Gastrocnemius medialis (tissue), 4 donors: ENCODE measurements at regions not wholly inside any gene's neighbourhood (a gene's known extent, or its start where the extent isn't known, plus 50 kb on each side); places are given as distances from the start of the nearest gene placed in this dataset.

Experiments used
- ATAC-seq, 2 donors: fragments of 150-250 bp; one replicate each; pipeline ENCODE4 v1.9.1; 2016
- DNase-seq, 2 donors: peaks; one replicate each; pipeline ENCODE4 v3.0.0-alpha.2; 2019
- H3K27ac ChIP-seq, 4 donors: fragments of 200-600 bp; sonication (generic); 1 replicate in 1 of 4; 2 replicates in 3 of 4; pipeline ENCODE4 v1.5.1; 2016 to 2018; ENCODE audit warnings: mild to moderate bottlenecking in 2 of 4, moderate library complexity in 1 of 4
- H3K27me3 ChIP-seq, 3 donors: fragments of 200-600 bp; sonication (generic) in 2 of 3; 1 replicate in 1 of 3; 2 replicates in 2 of 3; pipeline versions ENCODE4 v1.5.1 to v1.6.0; 2016 to 2019; ENCODE audit warnings: mild to moderate bottlenecking in 1 of 3, moderate library complexity in 1 of 3
- H3K36me3 ChIP-seq, 2 donors: fragments of 200-600 bp; sonication (generic) in 1 of 2; one replicate each; pipeline ENCODE4 v1.5.1; 2017 to 2018
- H3K4me1 ChIP-seq, 2 donors: fragments of 200-600 bp; sonication (generic) in 1 of 2; one replicate each; pipeline ENCODE4 v1.5.1; 2016 to 2017; ENCODE audit warnings: mild to moderate bottlenecking in 2 of 2
- H3K4me3 ChIP-seq, 4 donors: fragments of 200-600 bp; sonication (generic) in 3 of 4; 1 replicate in 1 of 4; 2 replicates in 3 of 4; pipeline ENCODE4 v1.5.1; 2016 to 2019; ENCODE audit warnings: mild to moderate bottlenecking in 2 of 4
- H3K9me3 ChIP-seq, 3 donors: fragments of 200-600 bp; sonication (generic) in 2 of 3; 1 replicate in 1 of 3; 2 replicates in 2 of 3; pipeline ENCODE4 v1.5.1; 2016 to 2019
- POLR2A ChIP-seq, 2 donors: fragments of 450-650 bp; IDR thresholded peaks; one replicate each; pipeline ENCODE4 v1.6.1; 2017; ENCODE audit warnings: antibody characterized with exemption in 2 of 2, mild to moderate bottlenecking in 2 of 2, moderate library complexity in 2 of 2
- in situ Hi-C, 4 donors: fragments of 200-750 bp; cut with MboI; loops; one replicate each; pipeline versions ENCODE4 v1.15.0 to v1.8.0; 2017; ENCODE audit warnings: low sequenced_read_pairs in 4 of 4
- intact Hi-C: fragments of 100-400 bp; cut with DNase I; formaldehyde crosslinking; loops from one replicate; pipeline ENCODE4 v1.15.1; 2023; ENCODE audit warnings: low total_unique reads
- TF ChIP-seq, protein P1 (sequence below), 5 experiments: fragments of 450-650 bp in 3 of 5; fragments of 200-600 bp in 2 of 5; sonication (generic) in 2 of 5; IDR thresholded peaks in 4 of 5; conservative IDR thresholded peaks in 1 of 5; 1 replicate in 4 of 5; 2 replicates in 1 of 5; pipeline ENCODE4 v1.5.1; 2016 to 2019; ENCODE audit warnings: antibody characterized with exemption in 5 of 5, mild to moderate bottlenecking in 3 of 5, moderate library complexity in 3 of 5

DNA sequence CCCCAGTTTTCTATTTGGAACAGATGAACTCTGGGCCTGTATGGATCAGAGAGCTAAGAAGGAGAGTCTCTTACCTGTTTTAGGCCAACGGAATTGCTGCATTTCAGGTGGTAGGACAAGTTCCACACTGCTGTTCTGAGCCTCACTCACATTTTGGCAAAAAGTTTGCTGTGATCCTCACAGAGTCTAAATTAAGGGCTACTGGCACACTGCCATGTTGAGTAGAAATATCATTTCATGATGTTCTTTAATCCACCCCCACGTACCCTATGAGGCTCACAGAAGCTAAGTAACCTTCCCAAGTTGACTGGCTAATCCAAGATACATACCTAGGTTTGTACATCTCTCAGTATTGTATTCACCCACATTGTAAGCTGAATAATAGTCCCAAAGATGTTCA, 447.2 kb downstream of the INHBA start:
- no peak overlapping the region for H3K4me3 ChIP-seq
- in situ Hi-C loops (no loop called here), intact Hi-C loops (no loop called here)
- H3K27ac ChIP-seq, result no peak overlapping the region
- TF ChIP-seq, protein P1, sequence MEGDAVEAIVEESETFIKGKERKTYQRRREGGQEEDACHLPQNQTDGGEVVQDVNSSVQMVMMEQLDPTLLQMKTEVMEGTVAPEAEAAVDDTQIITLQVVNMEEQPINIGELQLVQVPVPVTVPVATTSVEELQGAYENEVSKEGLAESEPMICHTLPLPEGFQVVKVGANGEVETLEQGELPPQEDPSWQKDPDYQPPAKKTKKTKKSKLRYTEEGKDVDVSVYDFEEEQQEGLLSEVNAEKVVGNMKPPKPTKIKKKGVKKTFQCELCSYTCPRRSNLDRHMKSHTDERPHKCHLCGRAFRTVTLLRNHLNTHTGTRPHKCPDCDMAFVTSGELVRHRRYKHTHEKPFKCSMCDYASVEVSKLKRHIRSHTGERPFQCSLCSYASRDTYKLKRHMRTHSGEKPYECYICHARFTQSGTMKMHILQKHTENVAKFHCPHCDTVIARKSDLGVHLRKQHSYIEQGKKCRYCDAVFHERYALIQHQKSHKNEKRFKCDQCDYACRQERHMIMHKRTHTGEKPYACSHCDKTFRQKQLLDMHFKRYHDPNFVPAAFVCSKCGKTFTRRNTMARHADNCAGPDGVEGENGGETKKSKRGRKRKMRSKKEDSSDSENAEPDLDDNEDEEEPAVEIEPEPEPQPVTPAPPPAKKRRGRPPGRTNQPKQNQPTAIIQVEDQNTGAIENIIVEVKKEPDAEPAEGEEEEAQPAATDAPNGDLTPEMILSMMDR (IDR thresholded peaks at IDR 0.05 in 4 of 5, conservative IDR thresholded peaks at IDR 0.05 in 1 of 5), result no peak
- no peak for TF ChIP-seq POLR2A (IDR thresholded peaks at IDR 0.05)
- H3K4me1 ChIP-seq, result no peaks in the 10 kb centered on the region
- no peak for DNase-seq
- H3K9me3 ChIP-seq, result no peaks in the 10 kb centered on the region
- ATAC-seq, result no peak
- H3K36me3 ChIP-seq, result no peaks in the 10 kb centered on the region
- no peaks in the 10 kb centered on the region for H3K27me3 ChIP-seq

DNA sequence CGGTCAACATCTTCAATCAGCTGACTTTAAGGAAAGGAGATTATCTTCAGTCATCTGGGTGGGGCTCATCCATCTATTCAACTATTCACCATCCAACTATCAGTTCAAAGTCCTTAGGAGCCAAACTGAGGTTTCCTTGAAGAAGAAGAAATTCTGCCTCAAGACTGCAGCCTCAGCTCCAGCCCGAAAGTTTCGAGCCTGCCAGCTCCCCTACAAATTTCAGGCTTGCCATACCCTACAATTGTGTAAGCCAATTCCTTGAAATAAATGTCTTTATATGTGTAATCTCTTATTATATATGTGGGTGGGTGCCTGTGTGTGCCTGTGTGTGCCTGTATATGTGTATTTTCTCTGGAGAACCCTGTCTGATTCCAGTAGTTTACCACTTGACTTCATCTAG, 447.8 kb downstream of the INHBA start:
- Histone ChIP-seq H3K27me3 (no peaks in the 10 kb centered on the region), H3K4me1 (no peaks in the 10 kb centered on the region), H3K27ac (no peak overlapping the region), H3K4me3 (no peak overlapping the region), H3K36me3 (no peaks in the 10 kb centered on the region), H3K9me3 (no peaks in the 10 kb centered on the region)
- DNase-seq, result no peak
- no peak for TF ChIP-seq POLR2A (IDR thresholded peaks at IDR 0.05)
- TF ChIP-seq, protein P1 (IDR thresholded peaks at IDR 0.05 in 4 of 5, conservative IDR thresholded peaks at IDR 0.05 in 1 of 5), result no peak
- in situ Hi-C loops, result no loop called here
- no peak for ATAC-seq
- intact Hi-C loops, result no loop called here

DNA sequence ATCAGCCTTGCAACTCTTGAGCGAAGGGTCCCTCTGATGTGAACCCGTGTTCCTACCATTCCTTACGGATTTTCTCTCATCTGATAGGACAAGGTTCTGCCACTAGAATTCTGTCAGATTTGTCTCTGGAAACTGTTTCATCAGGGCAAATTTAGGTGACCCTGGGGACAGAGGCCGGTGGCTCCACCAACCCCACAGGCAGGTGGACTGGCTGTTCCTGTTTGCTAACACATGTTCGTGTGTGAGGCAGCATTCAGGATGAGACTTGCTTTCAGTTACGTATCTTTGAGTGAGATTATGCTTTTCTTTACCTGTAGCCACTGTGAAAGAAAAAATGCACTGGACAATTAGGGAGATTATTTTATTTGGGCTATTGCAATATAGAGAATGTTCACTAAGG, 449.9 kb downstream of the INHBA start:
- H3K9me3 ChIP-seq, result no peaks in the 10 kb centered on the region
- intact Hi-C loops (no loop called here), in situ Hi-C loops (no loop called here)
- ATAC-seq, result no peak
- no peaks in the 10 kb centered on the region for H3K36me3 ChIP-seq
- no peaks in the 10 kb centered on the region for H3K4me1 ChIP-seq
- no peak overlapping the region for H3K4me3 ChIP-seq
- no peaks in the 10 kb centered on the region for H3K27me3 ChIP-seq
- TF ChIP-seq, protein P1 (IDR thresholded peaks at IDR 0.05 in 4 of 5, conservative IDR thresholded peaks at IDR 0.05 in 1 of 5), result no peak
- no peak for TF ChIP-seq POLR2A (IDR thresholded peaks at IDR 0.05)
- H3K27ac ChIP-seq, result no peak overlapping the region
- no peak for DNase-seq

DNA sequence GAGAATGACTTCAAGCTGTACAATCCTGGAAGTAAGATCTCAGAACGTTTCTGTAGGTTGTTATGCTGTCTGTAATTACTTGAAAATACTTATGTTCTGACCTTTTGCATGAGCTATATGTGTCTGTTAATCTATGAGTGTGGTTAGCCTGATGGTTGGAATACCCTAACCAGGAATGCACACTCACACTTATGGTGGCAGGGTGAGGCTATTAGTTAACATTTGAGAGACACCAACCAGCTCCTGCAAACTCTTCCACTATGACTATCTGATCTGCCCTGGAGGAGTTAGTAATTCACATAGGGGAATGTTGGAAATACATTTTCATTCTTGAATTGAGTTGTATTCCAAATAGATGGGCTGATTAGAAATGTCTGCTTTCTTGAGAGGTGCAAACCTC, 450.3 kb downstream of the INHBA start:
- no peak overlapping the region for H3K4me3 ChIP-seq
- intact Hi-C loops, result no loop called here
- in situ Hi-C loops, result no loop called here

More for the DNA sequence above, 450.3 kb downstream of the INHBA start:
- Histone ChIP-seq H3K4me1 (no peaks in the 10 kb centered on the region), H3K27me3 (no peaks in the 10 kb centered on the region), H3K36me3 (no peaks in the 10 kb centered on the region), H3K27ac (no peak overlapping the region), H3K9me3 (no peaks in the 10 kb centered on the region)
- ATAC-seq (no peak), DNase-seq (no peak)
- TF ChIP-seq, protein P1 (IDR thresholded peaks at IDR 0.05 in 4 of 5, conservative IDR thresholded peaks at IDR 0.05 in 1 of 5), result no peak
